Muscle layer of colon (tissue), 2 donors: ENCODE measurements at regions not wholly inside any gene's neighbourhood (a gene's known extent, or its start where the extent isn't known, plus 50 kb on each side); places are given as distances from the start of the nearest gene placed in this dataset.

Experiments
- H3K27ac ChIP-seq: one replicate; pipeline ENCODE4 v1.7.0; 2013; ENCODE audit warnings: low read depth, mild to moderate bottlenecking, low read length, moderate library complexity
- H3K27me3 ChIP-seq, 2 donors: one replicate each; pipeline ENCODE4 v1.7.0; 2013; ENCODE audit warnings: low read length in 2 of 2, mild to moderate bottlenecking in 2 of 2; ENCODE audit not compliant: insufficient read depth in 2 of 2, control insufficient read depth in 1 of 2
- H3K36me3 ChIP-seq: one replicate; pipeline ENCODE4 v1.7.0; 2013; ENCODE audit warnings: mild to moderate bottlenecking, low read length; ENCODE audit not compliant: insufficient read depth
- H3K4me1 ChIP-seq: one replicate; pipeline ENCODE4 v1.7.0; 2013; ENCODE audit warnings: mild to moderate bottlenecking, low read length; ENCODE audit not compliant: insufficient read depth
- H3K4me3 ChIP-seq, 2 donors: one replicate each; pipeline ENCODE4 v1.7.0; 2013; ENCODE audit warnings: low read length in 2 of 2, low read depth in 1 of 2, mild to moderate bottlenecking in 1 of 2, moderate library complexity in 1 of 2
- H3K9ac ChIP-seq: one replicate; pipeline ENCODE4 v1.7.0; 2013; ENCODE audit warnings: low read length
- H3K9me3 ChIP-seq: one replicate; pipeline ENCODE4 v1.7.0; 2013; ENCODE audit warnings: mild to moderate bottlenecking, low read length
- donor health status: abdominal sarcoma.
- donor health status: Adenocarcinoma of cecum.

- Histone ChIP-seq H3K36me3 (no peaks in the 10 kb centered on the region), H3K4me3 (no peak overlapping the region), H3K27me3 (no peaks in the 10 kb centered on the region), H3K9ac (no peak overlapping the region), H3K4me1 (no peaks in the 10 kb centered on the region), H3K27ac (no peak overlapping the region), H3K9me3 (no peaks in the 10 kb centered on the region)
Measured at GRCh38 chr14:37936971-37937370, 270.7 kb upstream of the SSTR1 start.

GRCh38 chr14:37939442-37940028, 268.2 kb upstream of the SSTR1 start:
- Histone ChIP-seq H3K4me1 (no peaks in the 10 kb centered on the region), H3K9ac (no peak overlapping the region), H3K27ac (no peak overlapping the region), H3K9me3 (no peaks in the 10 kb centered on the region), H3K27me3 (no peaks in the 10 kb centered on the region), H3K4me3 (no peak overlapping the region), H3K36me3 (no peaks in the 10 kb centered on the region)

- Histone ChIP-seq H3K27ac (no peak overlapping the region), H3K9me3 (no peaks in the 10 kb centered on the region), H3K4me1 (no peaks in the 10 kb centered on the region), H3K4me3 (no peak overlapping the region), H3K36me3 (no peaks in the 10 kb centered on the region), H3K9ac (no peak overlapping the region), H3K27me3 (no peaks in the 10 kb centered on the region)
Measured at GRCh38 chr14:37945959-37946358, 261.7 kb upstream of the SSTR1 start.

- Histone ChIP-seq H3K36me3 (no peaks in the 10 kb centered on the region), H3K9me3 (no peaks in the 10 kb centered on the region), H3K4me3 (no peak overlapping the region), H3K27ac (no peak overlapping the region), H3K4me1 (no peaks in the 10 kb centered on the region), H3K27me3 (no peaks in the 10 kb centered on the region), H3K9ac (no peak overlapping the region)
Measured at GRCh38 chr14:37946819-37947218, 260.9 kb upstream of the SSTR1 start.

- no peak overlapping the region for H3K27ac ChIP-seq
- H3K4me3 ChIP-seq: no peak overlapping the region
- no peaks in the 10 kb centered on the region for H3K4me1 ChIP-seq
- no peaks in the 10 kb centered on the region for H3K27me3 ChIP-seq
- no peaks in the 10 kb centered on the region for H3K9me3 ChIP-seq
- no peak overlapping the region for H3K9ac ChIP-seq
- H3K36me3 ChIP-seq: no peaks in the 10 kb centered on the region
Measured at GRCh38 chr14:37948266-37948665, 259.4 kb upstream of the SSTR1 start.

GRCh38 chr14:37968664-37969240, 239.0 kb upstream of the SSTR1 start:
- Histone ChIP-seq H3K9ac (no peak overlapping the region), H3K4me3 (no peak overlapping the region), H3K36me3 (no peaks in the 10 kb centered on the region), H3K4me1 (no peaks in the 10 kb centered on the region), H3K27ac (no peak overlapping the region), H3K9me3 (no peaks in the 10 kb centered on the region), H3K27me3 (no peaks in the 10 kb centered on the region)

GRCh38 chr14:37969511-37969979, 238.2 kb upstream of the SSTR1 start:
- no peaks in the 10 kb centered on the region for H3K27me3 ChIP-seq
- no peaks in the 10 kb centered on the region for H3K9me3 ChIP-seq
- no peak overlapping the region for H3K27ac ChIP-seq
- no peaks in the 10 kb centered on the region for H3K36me3 ChIP-seq
- no peak overlapping the region for H3K4me3 ChIP-seq
- no peak overlapping the region for H3K9ac ChIP-seq
- no peaks in the 10 kb centered on the region for H3K4me1 ChIP-seq

GRCh38 chr14:37970696-37971095, 237.0 kb upstream of the SSTR1 start:
- Histone ChIP-seq H3K27me3 (no peaks in the 10 kb centered on the region), H3K36me3 (no peaks in the 10 kb centered on the region), H3K4me1 (no peaks in the 10 kb centered on the region), H3K4me3 (no peak overlapping the region), H3K9me3 (no peaks in the 10 kb centered on the region), H3K27ac (no peak overlapping the region), H3K9ac (no peak overlapping the region)

GRCh38 chr14:37972941-37973887, 234.5 kb upstream of the SSTR1 start:
- Histone ChIP-seq H3K9me3 (no peaks in the 10 kb centered on the region), H3K4me1 (no peaks in the 10 kb centered on the region), H3K27ac (no peak overlapping the region), H3K36me3 (no peaks in the 10 kb centered on the region), H3K9ac (no peak overlapping the region), H3K27me3 (no peaks in the 10 kb centered on the region), H3K4me3 (no peak overlapping the region)

GRCh38 chr14:37974421-37974820, 233.3 kb upstream of the SSTR1 start:
- no peak overlapping the region for H3K27ac ChIP-seq
- no peaks in the 10 kb centered on the region for H3K9me3 ChIP-seq
- H3K4me1 ChIP-seq: no peaks in the 10 kb centered on the region
- H3K36me3 ChIP-seq: no peaks in the 10 kb centered on the region
- no peak overlapping the region for H3K4me3 ChIP-seq
- no peaks in the 10 kb centered on the region for H3K27me3 ChIP-seq
- H3K9ac ChIP-seq: no peak overlapping the region

GRCh38 chr14:37977481-37977880, 230.2 kb upstream of the SSTR1 start:
- H3K27me3 ChIP-seq: no peaks in the 10 kb centered on the region
- H3K9me3 ChIP-seq: no peaks in the 10 kb centered on the region
- no peak overlapping the region for H3K9ac ChIP-seq
- H3K4me3 ChIP-seq: no peak overlapping the region
- H3K36me3 ChIP-seq: no peaks in the 10 kb centered on the region
- no peak overlapping the region for H3K27ac ChIP-seq
- no peaks in the 10 kb centered on the region for H3K4me1 ChIP-seq
